T-helper 22 cell (primary cell): ENCODE measurements at regions not wholly inside any gene's neighbourhood (a gene's known extent, or its start where the extent isn't known, plus 50 kb on each side); places are given as distances from the start of the nearest gene placed in this dataset.

Source experiments
- DNase-seq: peaks from one replicate; pipeline ENCODE4 v3.0.0-alpha.2; 2020; ENCODE audit warnings: low read depth

- no peak for DNase-seq
Observed at GRCh38 chr22:47848184-47848920, 1085.9 kb downstream of the TBC1D22A start.

DNA sequence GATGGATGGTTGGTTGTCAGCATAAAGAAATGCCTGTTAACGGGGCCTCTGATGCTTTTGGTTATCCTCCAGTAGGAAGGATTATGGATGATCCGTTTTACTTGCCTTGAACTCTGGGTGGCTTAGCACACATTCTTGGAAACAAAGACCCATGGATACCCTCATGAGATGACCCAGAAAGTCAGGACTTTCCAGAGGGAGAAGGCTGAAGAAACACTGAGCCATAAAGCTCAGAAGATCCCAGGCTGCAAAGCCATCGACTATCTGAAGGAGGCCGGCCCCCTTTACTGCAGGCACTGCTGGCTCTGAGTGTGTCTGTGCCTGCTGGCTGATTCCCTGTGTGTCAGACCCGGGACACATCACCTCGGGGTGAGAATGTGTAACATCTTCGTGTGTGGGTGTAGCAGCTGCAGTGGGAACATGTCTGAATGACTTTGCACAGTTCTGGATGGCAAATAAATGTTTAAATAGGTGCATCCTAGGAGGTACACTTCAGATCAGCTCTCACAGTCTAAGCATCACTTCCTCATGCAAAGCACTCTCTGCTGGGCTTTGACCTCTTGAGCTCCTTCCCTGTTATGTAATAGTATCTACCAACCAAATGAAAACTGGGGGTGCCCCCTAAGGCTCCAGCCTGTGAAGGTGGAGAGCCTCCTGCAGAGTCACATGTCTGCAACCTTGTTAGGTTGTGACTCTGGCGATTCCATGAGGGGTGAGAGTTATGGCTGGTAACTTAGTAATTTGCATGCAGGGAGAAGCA, 1084.9 kb downstream of the TBC1D22A start:
- no peak for DNase-seq

GRCh38 chr22:47846206-47846605, 1083.8 kb downstream of the TBC1D22A start:
- DNase-seq = no peak

- DNase-seq = no peak
Observed at GRCh38 chr22:47842119-47842518, 1079.7 kb downstream of the TBC1D22A start.

DNA sequence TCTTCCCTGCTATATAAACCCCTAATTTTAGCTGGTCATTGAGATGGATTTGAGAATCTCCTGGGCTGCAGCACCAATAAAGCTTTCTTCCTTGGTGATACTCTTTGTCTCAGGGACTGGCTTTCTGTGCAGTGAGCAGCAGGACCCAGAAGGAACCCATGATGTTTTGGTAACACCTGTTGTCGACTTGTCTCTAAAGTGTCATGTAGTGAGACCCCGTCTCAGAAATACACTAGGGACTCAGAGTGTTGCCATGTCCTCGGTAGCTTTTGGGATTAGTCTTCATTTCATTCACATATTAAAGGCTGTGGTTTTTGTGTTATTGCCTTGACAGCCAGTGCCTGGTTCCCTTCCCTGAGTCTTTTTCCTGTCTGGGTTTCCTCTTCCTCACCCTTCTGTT, 1078.7 kb downstream of the TBC1D22A start:
- DNase-seq = no peak

DNA sequence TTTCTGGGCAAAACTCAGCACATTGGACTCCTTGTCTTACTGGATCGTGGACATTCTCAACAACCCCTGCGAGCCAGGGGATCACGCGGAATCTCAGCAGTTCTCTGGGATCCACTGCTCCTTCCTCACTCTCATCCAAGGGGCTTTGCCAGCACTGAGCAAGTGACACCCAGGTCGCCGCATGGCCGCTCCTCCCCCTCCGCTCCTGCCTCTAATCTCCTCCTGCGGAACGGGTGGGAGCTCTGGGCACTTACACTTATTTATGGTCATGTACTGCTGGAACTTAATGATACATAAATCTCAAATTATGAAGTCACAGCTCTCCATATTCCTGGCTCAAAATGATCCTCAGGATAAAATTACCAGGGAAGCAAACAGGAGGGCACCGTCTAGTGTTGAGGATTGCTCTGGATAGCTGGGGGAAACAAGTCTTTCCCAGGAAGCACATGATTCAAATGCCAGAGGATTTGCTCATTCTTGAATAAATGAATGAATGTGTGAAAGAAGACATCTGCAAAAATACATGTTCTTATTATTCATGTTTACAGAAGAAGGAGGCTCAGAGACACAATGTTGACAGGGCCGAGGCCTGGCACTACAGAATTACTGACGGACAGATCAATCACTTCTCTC, 1077.3 kb downstream of the TBC1D22A start:
- no peak for DNase-seq

DNA sequence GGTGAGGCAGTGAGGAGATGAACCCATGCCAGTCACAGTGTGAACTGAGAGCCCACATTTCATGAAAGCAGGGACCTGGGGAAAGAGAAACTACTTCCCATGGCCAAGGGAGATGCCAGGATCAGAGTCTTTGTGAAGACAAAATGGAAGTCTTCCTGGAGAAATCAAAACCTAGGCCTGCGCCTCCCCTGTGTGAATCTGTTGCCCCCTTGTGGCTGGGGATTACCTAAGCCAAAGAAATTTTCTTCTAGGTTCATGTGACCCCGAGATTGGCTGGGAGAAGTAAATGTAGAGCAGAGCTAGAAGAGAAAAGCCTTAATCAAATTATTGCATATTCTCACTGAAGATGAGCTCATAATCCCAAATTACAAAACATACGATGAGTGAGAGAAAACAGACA, 1075.3 kb downstream of the TBC1D22A start:
- no peak for DNase-seq

- no peak for DNase-seq
Observed at GRCh38 chr22:47836957-47837356, 1074.5 kb downstream of the TBC1D22A start.

- DNase-seq = no peak
Observed at GRCh38 chr22:47835726-47836125, 1073.3 kb downstream of the TBC1D22A start.

DNA sequence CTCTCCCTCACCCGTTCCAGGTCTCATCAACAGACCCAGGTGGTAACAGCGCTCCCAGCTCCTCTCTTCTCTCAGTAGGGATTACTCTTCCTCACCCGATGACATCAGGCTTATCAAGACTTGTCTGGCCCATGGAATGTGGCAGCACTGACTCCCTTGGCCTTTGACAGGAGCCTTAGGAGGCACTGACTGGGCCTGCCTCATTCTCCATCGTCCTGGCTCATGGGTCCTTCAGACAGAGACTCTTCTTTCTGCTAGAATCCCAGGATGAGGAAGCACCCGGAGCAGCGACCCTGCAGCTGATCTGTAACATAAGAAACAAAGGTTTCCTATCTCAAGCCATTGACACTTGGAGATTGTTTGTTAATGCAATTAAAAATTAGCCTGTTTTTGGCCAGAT, 1063.6 kb downstream of the TBC1D22A start:
- no peak for DNase-seq

- DNase-seq = no peak
Observed at GRCh38 chr22:47822422-47822821, 1060.0 kb downstream of the TBC1D22A start.

- DNase-seq = no peak
Observed at GRCh38 chr22:47818496-47818895, 1056.0 kb downstream of the TBC1D22A start.

DNA sequence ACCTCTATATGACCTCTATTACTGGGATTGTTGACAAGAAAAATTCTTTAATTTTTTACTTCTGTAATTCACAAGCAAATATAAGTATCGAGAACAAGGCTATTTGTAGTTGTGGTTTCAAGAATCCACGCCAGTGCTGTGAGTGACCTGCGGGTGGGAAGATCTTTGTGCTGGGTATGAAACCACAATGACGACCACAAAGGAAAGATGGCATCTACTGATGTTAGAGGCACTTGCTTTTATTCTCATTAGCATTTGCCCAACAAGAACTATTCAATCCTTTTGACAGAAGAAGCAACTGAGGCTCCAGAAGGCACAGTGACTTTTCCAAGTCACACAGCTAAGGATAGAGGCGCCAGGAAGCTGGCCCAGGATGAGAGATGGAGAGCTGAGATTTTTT, 1054.9 kb downstream of the TBC1D22A start:
- DNase-seq = no peak

DNA sequence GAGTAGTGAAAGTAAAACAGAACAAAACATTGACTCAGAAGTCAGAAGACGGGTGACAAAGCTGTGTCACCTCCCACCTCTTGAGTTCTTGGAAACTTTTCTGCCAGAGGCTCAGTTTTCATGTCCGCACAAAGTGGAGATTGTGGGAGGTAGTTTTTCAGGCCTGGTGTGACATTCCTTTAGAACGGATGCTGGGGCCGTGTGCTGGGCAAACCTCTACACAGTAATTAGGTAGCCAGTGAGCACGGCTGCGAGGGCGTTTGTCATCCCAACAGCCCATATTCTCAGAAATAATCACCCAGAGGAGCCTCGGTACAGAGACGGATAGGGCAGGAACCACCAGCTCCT, 1054.4 kb downstream of the TBC1D22A start:
- DNase-seq = no peak

GRCh38 chr22:47816121-47816862, 1053.8 kb downstream of the TBC1D22A start:
- no peak for DNase-seq

GRCh38 chr22:47814474-47814873, 1052.0 kb downstream of the TBC1D22A start:
- DNase-seq = no peak

DNA sequence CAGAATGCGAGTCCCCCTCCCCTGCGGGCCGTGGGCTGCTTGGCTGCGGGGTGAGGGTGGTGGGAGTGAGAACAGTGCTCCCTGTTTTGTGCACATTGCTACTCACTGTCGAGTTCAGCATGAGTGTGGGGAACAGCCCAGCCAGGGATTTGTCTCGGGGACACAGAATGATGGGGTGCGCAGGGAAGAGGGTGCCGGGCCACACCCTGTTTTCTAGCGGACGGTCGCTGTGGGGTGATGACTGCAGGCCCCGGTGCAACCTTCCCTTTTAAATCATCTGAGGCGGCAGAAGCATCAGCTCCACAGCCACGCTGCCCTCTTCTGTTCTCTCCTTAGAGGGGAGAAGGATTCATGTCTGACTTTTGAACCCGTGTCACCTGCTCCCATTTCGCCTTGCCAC, 1051.2 kb downstream of the TBC1D22A start:
- DNase-seq = no peak

DNA sequence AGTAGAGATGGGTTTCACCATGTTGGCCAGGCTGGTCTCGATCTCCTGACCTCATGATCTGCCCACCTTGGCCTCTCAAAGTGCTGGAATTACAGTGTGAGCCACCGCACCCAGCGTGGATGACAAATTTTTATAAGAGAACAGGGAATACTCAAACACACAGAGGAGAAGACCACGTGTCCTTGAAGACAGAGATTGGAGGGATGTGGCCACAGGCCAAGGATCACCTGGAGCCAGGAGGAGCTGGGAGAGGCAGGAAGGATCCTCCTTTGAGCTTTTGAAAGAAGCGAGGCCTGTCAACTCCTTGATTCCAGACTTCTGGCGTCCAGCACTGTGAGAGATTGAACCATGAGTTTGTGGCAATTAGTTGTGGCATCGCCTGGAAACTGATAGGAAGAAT, 1049.5 kb downstream of the TBC1D22A start:
- no peak for DNase-seq

- DNase-seq = no peak
Observed at GRCh38 chr22:47810505-47811500, 1048.4 kb downstream of the TBC1D22A start.

DNA sequence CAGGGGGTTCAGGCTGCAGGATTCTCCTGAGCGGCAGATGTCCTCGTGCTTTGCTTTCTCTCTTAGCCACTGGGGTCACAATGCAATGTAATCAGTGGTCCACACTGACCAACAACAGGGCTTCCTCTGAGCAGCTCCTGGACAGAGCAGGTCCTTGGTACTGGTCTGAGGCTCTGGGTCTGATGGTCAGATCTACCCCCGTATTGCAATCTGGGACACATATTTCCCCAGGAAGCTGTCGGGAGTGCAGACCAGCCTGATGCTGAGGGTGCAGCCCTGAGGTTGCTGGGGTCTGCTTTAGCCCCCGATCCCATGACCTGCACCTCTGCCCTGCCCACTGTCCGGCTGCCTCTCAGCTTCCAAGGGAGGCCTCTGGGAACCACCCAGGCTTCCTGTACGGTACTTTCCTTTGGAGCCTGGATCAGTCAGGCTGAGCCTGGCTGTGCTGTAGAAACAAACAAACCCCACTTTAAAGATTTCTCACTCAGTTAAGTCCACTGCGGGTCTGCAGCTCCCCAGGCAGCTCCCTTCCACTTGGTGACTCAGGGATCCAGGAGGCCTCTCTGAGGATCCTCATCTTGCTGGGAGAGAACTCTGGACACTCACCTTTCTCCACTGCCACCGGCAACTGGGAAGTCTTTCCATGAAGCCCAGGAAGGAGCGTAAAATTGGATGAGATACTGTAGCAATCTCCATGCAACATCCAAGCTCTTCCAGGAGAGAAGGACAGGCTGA, 1046.6 kb downstream of the TBC1D22A start:
- no peak for DNase-seq

DNA sequence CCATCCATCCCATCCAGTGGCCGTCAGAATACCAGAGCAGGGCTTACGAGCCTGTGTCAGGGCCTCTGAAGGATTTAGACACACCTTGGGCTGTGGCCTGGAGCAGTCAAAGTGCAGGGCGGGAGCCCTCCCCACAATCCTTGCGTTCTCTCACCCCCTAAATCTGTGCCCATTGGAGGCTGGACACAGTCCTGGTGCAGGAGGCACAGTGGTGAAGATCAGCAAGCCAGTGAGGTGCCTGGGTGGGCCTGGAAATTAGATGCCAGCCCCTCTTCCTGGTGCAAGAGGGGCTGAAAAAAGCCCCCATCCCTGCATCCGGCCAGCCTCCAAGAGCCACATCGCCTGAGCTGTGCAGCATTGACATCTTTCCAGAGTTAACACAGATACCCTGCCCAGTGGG, 1045.8 kb downstream of the TBC1D22A start:
- no peak for DNase-seq
